GM18909 (cell line): ENCODE measurements at regions not wholly inside any gene's neighbourhood (a gene's known extent, or its start where the extent isn't known, plus 50 kb on each side); places are given as distances from the start of the nearest gene placed in this dataset.
"Not testable (repeated sequence)": the region's sequence is repeated elsewhere in the genome, so short reads cannot be mapped to it uniquely, and the experiment has no call there.

Experiments used
- ATAC-seq: cut with Tn5 transposase; IDR thresholded peaks from one replicate; pipeline ENCODE4 v1.9.1; 2021; ENCODE audit warnings: mild to moderate bottlenecking; ENCODE audit not compliant: unreplicated experiment, poor library complexity

DNA sequence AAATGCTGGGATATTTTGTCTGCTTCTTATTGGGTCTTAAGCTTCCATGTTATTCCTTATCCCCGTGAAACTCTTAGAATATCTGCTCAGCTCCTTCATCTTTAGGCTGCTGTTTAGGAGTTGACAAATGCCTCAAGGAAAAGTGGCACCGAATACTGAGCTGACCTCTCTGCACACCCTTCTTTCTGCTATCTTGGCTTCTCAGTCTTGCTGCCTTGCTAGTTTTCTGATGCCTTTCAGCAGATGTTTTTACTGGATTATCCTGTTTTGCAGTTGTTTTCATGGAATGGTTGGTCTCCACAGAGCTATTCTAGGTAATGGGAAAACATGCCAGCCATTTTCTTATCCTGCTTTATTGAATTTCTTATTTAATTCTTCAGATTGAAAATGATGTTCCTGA is 86.3 kb downstream of the GYPE start:
- no peak for ATAC-seq

DNA sequence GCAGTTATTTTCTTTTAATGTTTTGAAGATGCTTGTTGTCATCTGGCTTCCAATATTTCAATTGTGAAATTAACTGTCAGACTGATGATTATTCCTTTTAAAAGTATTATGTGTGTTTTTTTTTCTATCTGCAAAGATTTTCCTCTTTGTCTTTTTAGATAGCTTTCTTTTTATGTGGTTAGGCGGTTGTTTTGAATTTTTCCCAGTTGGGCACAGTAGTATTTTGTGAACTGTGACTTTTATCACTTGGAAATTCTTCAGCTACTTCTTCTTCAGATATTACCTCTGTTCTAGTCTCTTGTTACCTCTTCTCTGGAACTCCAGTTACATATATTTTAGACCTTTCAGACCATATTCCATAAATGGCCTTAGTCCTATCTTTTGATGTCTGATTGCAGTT is 87.5 kb downstream of the GYPE start:
- not testable (repeated sequence) for ATAC-seq

- ATAC-seq: not testable (repeated sequence)
Observed at GRCh38 chr4:143815375-143815774, 90.0 kb downstream of the GYPE start.

- ATAC-seq: not testable (repeated sequence)
Observed at GRCh38 chr4:143813431-143814154, 91.8 kb downstream of the GYPE start.

GRCh38 chr4:143791693-143792092 is 91.2 kb upstream of the FREM3 start:
- not testable (repeated sequence) for ATAC-seq

- ATAC-seq: not testable (repeated sequence)
Observed at GRCh38 chr4:143790425-143790824, 90.0 kb upstream of the FREM3 start.

GRCh38 chr4:143789618-143790017 is 89.1 kb upstream of the FREM3 start:
- ATAC-seq: not testable (repeated sequence)

DNA sequence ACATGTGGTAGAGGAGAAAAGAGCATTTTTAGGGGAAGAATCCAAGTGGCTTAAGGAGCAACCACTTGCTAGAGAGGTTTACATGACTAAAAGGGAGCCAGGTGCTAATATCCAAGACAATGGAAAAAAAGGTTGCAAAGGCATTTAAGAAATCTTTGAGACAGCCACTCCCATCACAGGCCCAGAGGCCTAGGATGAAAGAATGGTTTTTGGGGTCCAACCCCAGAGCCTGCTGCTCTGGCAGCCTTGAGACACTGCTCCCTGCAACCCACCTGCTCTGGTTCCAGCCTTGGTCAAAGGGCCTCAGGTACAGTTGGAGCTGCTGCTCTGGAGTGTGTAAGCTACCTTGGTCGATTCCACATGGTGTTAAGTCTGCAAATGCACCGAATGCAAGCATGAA is 84.1 kb upstream of the FREM3 start:
- no peak for ATAC-seq

DNA sequence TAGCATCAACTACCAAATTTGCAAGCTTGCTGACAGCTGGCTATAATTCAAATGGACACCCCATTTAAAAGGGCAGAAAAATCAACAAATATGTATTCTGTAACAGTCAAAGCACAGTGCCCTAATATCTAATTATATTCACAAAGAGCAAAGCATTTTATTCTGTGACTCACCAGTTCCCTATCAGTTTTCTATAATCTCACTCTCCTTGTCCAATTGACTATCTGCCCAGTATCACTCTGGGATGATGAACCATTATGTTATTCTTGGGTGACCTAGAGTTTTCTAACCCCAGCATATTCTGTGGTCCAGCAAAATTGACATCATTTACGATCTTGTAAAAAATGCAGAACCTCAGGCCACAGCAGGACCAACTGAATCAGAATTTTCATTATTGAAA is 82.0 kb upstream of the FREM3 start:
- ATAC-seq: no peak

GRCh38 chr4:143773998-143774895 is 73.8 kb upstream of the FREM3 start:
- ATAC-seq: peak; percentile 100

DNA sequence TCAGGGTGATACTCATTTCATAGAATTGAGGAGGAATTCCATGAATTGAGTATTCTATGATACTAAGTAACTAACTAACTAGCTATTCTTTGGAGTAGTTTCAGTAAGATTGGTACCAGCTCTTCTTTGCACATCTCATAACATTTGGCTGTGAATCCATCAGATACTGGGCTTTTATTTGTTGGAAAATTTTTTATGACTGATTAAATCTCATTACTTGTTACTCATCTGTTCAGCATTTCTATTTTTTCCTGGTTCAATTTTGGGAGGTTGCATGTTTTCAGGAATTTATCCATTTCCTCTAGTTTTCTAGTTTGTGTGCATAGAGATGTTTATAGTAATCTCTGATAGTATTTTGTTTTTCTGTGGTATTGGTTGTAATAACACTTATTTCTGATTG is 70.8 kb upstream of the FREM3 start:
- no peak for ATAC-seq

DNA sequence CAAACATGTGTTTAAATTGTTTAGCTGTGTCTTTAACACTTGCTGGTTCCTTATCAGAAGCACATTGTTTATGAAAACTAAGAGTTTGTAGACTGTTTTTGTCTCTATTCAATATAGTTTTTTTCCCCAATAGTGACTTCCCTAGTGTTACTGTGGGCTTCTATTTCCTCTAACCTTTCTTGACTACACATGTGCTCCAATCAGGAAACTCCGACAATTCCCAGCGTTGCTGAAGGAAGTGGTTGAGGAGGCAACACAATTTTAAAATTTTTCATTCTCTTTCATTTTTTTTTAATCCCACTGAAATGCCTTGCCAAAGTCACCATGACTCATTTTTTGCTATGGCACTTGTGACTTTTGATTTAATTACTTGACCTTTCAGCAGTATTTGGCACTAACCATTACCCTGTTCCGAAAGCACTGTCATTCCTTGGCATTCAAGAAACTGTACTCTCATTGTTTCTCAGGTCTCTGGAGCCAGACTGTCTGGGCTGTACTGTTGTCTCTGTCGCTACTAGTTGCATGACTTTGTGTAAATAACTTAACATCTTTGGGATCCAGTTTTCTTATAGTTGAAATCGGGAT is 67.6 kb upstream of the FREM3 start:
- no peak for ATAC-seq

- no peak for ATAC-seq
Observed at GRCh38 chr4:143763587-143763986, 63.1 kb upstream of the FREM3 start.

DNA sequence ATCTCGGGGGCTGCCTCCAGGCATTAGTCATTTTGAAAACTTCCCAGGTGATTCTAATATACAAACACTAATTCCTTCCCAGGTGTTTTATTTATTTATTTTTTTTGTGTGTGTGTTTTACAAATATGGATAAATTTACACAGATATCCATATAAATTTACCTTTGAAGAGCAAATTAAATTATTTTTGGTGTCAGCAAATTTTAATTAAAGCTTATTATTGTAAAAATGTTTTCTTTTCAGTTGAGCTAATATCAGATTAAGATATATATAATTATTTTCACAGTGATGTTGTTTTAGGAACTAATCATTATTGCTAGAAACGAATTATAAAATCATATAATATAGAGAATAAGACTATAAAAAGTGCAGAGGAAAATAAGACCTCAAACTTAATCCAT is 62.0 kb upstream of the FREM3 start:
- no peak for ATAC-seq
